GM12878 (cell line): ENCODE measurements at regions not wholly inside any gene's neighbourhood (a gene's known extent, or its start where the extent isn't known, plus 50 kb on each side); places are given as distances from the start of the nearest gene placed in this dataset.

Experiments
- ATAC-seq: fragments of 200-7000 bp; cut with Tn5 transposase; 3 replicates; pipeline ENCODE4 v1.9.1; 2020; ENCODE audit warnings: mild to moderate bottlenecking, moderate library complexity
- BruUV-seq: library from RNA; stranded (reverse); fragments of 400-500 nt; replicated peaks from 2 replicates; lab custom pipeline; 2021; lab: Mats Ljungman, UMichigan
- CTCF ChIA-PET: fragments of 300-600 bp; sonication (Branson Sonifier 250); formaldehyde crosslinking; extraction: SDS; loops from one replicate; lab custom pipeline; 2021; ENCODE audit warnings: inconsistent platforms; lab: Yijun Ruan, JAX
- POLR2A ChIA-PET: fragments of 350-600 bp; formaldehyde crosslinking; extraction: SDS; loops from one replicate; lab custom pipeline; 2021; ENCODE audit warnings: inconsistent platforms; lab: Charles Lee
- RAD21 ChIA-PET: fragments of 300-600 bp; sonication (Branson Sonifier 250); formaldehyde crosslinking; loops from one replicate; lab custom pipeline; 2023; ENCODE audit warnings: antibody characterized with exemption; ENCODE audit not compliant: unreplicated experiment; lab: Charles Lee
- SMC1A ChIA-PET: fragments of 300-600 bp; sonication (Branson Sonifier 250); formaldehyde crosslinking; loops from one replicate; lab custom pipeline; 2023; ENCODE audit not compliant: unreplicated experiment, uncharacterized antibody; lab: Charles Lee
- DNase-seq: peaks from one replicate; pipeline ENCODE4 v3.0.0-alpha.2; 2011; ENCODE audit warnings: low read depth, low spot score
- FAIRE-seq: peaks from 3 replicates; lab custom pipeline; 2011; peaks lifted over from hg19 to GRCh38; lab: Jason Lieb, UNC
- H2AFZ ChIP-seq: 2 replicates; pipeline ENCODE4 v1.6.0; 2011; ENCODE audit warnings: low read depth, low read length, control low read depth; ENCODE audit not compliant: control insufficient read depth
- H3K27ac ChIP-seq: 2 replicates; pipeline ENCODE4 v1.5.1; 2011; ENCODE audit warnings: control low read depth; ENCODE audit not compliant: control insufficient read depth, insufficient read depth
- H3K27me3 ChIP-seq, 2 experiments: replicated peaks in 1 of 2; 2 replicates each; pipeline versions ENCODE4 v1.6.0 to v1.6.1; 2011; ENCODE audit warnings: low read length in 1 of 2; ENCODE audit not compliant: control insufficient read depth in 2 of 2, insufficient read depth in 2 of 2
- H3K36me3 ChIP-seq, 2 experiments: 2 replicates each; pipeline ENCODE4 v1.5.1; 2011; ENCODE audit warnings: low read length in 1 of 2; ENCODE audit not compliant: control insufficient read depth in 2 of 2, insufficient read depth in 2 of 2
- H3K4me1 ChIP-seq: 2 replicates; pipeline ENCODE4 v1.6.1; 2011; ENCODE audit warnings: mild to moderate bottlenecking, low read length, moderate library complexity, mixed read lengths; ENCODE audit not compliant: control insufficient read depth, insufficient read depth
- H3K4me2 ChIP-seq: 2 replicates; pipeline ENCODE4 v1.6.0; 2011; ENCODE audit warnings: control low read depth; ENCODE audit not compliant: control insufficient read depth, insufficient read depth
- H3K4me3 ChIP-seq: fragments of 200-600 bp; sonication (generic); 2 replicates; pipeline ENCODE4 v1.5.1; 2016
- H3K79me2 ChIP-seq: 2 replicates; pipeline ENCODE4 v1.6.0; 2011; ENCODE audit warnings: low read length; ENCODE audit not compliant: control insufficient read depth, insufficient read depth
- H3K9ac ChIP-seq: 2 replicates; pipeline ENCODE4 v1.8.0; 2011; ENCODE audit warnings: low read length, control low read depth, mixed read lengths; ENCODE audit not compliant: control insufficient read depth, insufficient read depth
- H3K9me3 ChIP-seq: replicated peaks from 3 replicates; pipeline ENCODE4 v1.5.1; 2011; ENCODE audit warnings: mild to moderate bottlenecking, low read length; ENCODE audit not compliant: control insufficient read depth, insufficient read depth
- H4K20me1 ChIP-seq: 2 replicates; pipeline ENCODE4 v1.6.0; 2011; ENCODE audit not compliant: control insufficient read depth, insufficient read depth
- ATF7 ChIP-seq: fragments of 450-650 bp; IDR thresholded peaks from 2 replicates; pipeline ENCODE4 v1.6.1; 2016; ENCODE audit warnings: low read depth, mild to moderate bottlenecking
- BACH1 ChIP-seq: fragments of 450-650 bp; IDR thresholded peaks from 2 replicates; pipeline ENCODE4 v1.6.1; 2017; ENCODE audit warnings: mild to moderate bottlenecking, borderline replicate concordance
- BMI1 ChIP-seq: fragments of 450-650 bp; IDR thresholded peaks from 2 replicates; pipeline ENCODE4 v1.6.1; 2016; ENCODE audit warnings: mild to moderate bottlenecking, moderate library complexity, borderline replicate concordance
- CBFB ChIP-seq: IDR thresholded peaks from 2 replicates; pipeline ENCODE4 v1.6.1; 2016; ENCODE audit warnings: antibody characterized with exemption, low read depth
- EZH2 ChIP-seq: IDR thresholded peaks from 2 replicates; pipeline ENCODE4 v1.6.1; 2012; ENCODE audit warnings: low read depth, mild to moderate bottlenecking, control low read depth, inconsistent platforms, low read length, borderline replicate concordance; ENCODE audit not compliant: control insufficient read depth
- HCFC1 ChIP-seq: fragments of 150-350 bp; IDR thresholded peaks from 2 replicates; pipeline ENCODE4 v1.6.1; 2014; ENCODE audit warnings: low read length
- HDAC2 ChIP-seq: fragments of 200-600 bp; sonication (generic); IDR thresholded peaks from 2 replicates; pipeline ENCODE4 v1.6.1; 2017
- IKZF2 ChIP-seq, 2 experiments: fragments of 450-650 bp; IDR thresholded peaks; 2 replicates each; pipeline ENCODE4 v1.6.1; 2017; ENCODE audit warnings: mild to moderate bottlenecking in 2 of 2, moderate library complexity in 2 of 2
- KDM1A ChIP-seq: fragments of 200-600 bp; sonication (generic); IDR thresholded peaks from 2 replicates; pipeline ENCODE4 v1.6.1; 2016; ENCODE audit warnings: borderline replicate concordance
- NBN ChIP-seq: fragments of 450-650 bp; IDR thresholded peaks from 2 replicates; pipeline ENCODE4 v1.6.1; 2016
- RAD21 ChIP-seq: IDR thresholded peaks from 2 replicates; pipeline ENCODE4 v1.6.1; 2011; ENCODE audit warnings: mild to moderate bottlenecking, low read depth, low read length, moderate library complexity; ENCODE audit not compliant: insufficient read depth
- RB1 ChIP-seq: fragments of 450-650 bp; formaldehyde crosslinking; IDR thresholded peaks from 2 replicates; pipeline ENCODE4 v1.6.1; 2017; ENCODE audit warnings: mild to moderate bottlenecking, borderline replicate concordance
- SREBF1 ChIP-seq: IDR thresholded peaks from 2 replicates; pipeline ENCODE4 v1.6.1; 2012; ENCODE audit warnings: mild to moderate bottlenecking, low read length
- STAT3 ChIP-seq: IDR thresholded peaks from 2 replicates; pipeline ENCODE4 v1.6.1; 2011; ENCODE audit warnings: low read depth, low read length, improper control_type of control experiment
- TCF7 ChIP-seq: IDR thresholded peaks from 2 replicates; pipeline ENCODE4 v1.6.1; 2014; ENCODE audit warnings: antibody characterized with exemption, borderline replicate concordance
- ZBED1 ChIP-seq: IDR thresholded peaks from 2 replicates; pipeline ENCODE4 v1.6.1; 2016; ENCODE audit warnings: borderline replicate concordance
- WGBS: methylation state at CpG from one replicate; pipeline ENCODE4 v1.1.6; 2016; ENCODE audit warnings: low lambda C conversion rate; ENCODE audit not compliant: insufficient replicate concordance, insufficient coverage; ENCODE audit errors: missing lambda C conversion rate; 5-methylcytosine and 5-hydroxymethylcytosine counted together
- in situ Hi-C: fragments of 300-500 bp; cut with MboI; formaldehyde crosslinking; loops from 9 replicates; pipeline ENCODE4 v1.14.3; 2018; ENCODE audit warnings: mixed read lengths
- intact Hi-C: fragments of 100-400 bp; cut with micrococcal nuclease; formaldehyde crosslinking; loops from one replicate; pipeline ENCODE4 v1.14.2; 2022; ENCODE audit not compliant: unreplicated experiment
- TF ChIP-seq, protein P1 (sequence below): IDR thresholded peaks from 2 replicates; pipeline ENCODE4 v1.6.1; 2012; ENCODE audit warnings: low read depth, low read length, improper control_type of control experiment
- TF ChIP-seq, protein P2 (sequence below): fragments of 450-650 bp; IDR thresholded peaks from 2 replicates; pipeline ENCODE4 v1.6.1; 2018; ENCODE audit warnings: mild to moderate bottlenecking, low read depth, moderate library complexity; ENCODE audit not compliant: partially characterized antibody
- TF ChIP-seq, protein P3 (sequence below): fragments of 450-650 bp; IDR thresholded peaks from 2 replicates; pipeline ENCODE4 v1.6.1; 2017; ENCODE audit warnings: borderline replicate concordance
- TF ChIP-seq, protein P4 (sequence below): IDR thresholded peaks from 2 replicates; pipeline ENCODE4 v1.6.1; 2011; ENCODE audit warnings: mild to moderate bottlenecking, low read depth, low read length, moderate library complexity; ENCODE audit not compliant: insufficient replicate concordance

DNA sequence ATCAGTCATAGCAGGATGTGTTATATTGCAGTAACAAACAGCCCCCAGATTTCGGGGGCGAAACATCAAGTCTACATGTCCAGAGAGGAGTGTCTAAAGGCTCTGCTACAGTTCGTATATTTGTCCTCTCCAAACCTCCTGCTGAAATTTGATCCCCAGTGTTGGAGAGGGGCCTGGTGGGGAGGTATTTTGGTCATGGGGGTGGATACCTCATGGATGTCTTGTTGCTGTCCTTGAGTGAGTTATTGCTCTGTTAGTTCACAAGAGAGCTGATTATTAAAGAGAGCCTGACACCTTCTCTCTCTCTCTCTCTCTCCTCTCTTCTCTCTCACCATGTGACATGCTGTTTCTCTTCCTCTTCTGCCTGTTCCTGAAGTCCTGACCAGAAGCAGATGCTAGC, 343.7 kb downstream of the TCERG1L start:
- Histone ChIP-seq H3K4me3 (no peak overlapping the region), H3K4me2 (no peak overlapping the region), H3K9me3 (no peaks in the 10 kb centered on the region; the same call in 2 of the 3 replicates), H3K4me1 (no peaks in the 10 kb centered on the region), H4K20me1 (no peaks in the 10 kb centered on the region), H3K27ac (no peak overlapping the region), H3K36me3 (no peaks in the 10 kb centered on the region), H3K27me3 (no peaks in the 10 kb centered on the region), H3K79me2 (no peaks in the 10 kb centered on the region), H3K9ac (no peak overlapping the region), H2AFZ (no peak overlapping the region)
- no TSS peak for BruUV-seq
- ChIA-PET SMC1A (no interaction called here), CTCF (no interaction called here), RAD21 (no interaction called here), POLR2A (no interaction called here)
- in situ Hi-C loops, result no loop called here
- no peak for DNase-seq
- ATAC-seq, result no peak
- WGBS, result 38% methylated on average over 3 of the region's 3 CpGs
- intact Hi-C loops, result no loop called here
- FAIRE-seq, result no peak
- TF ChIP-seq ATF7 (no peak), HDAC2 (no peak), NBN (no peak), BACH1 (no peak), CBFB (no peak), KDM1A (no peak), BMI1 (no peak), RB1 (no peak), RAD21 (no peak), SREBF1 (no peak), STAT3 (no peak), IKZF2 (IDR thresholded peaks at IDR 0.05) (no peak), TCF7 (no peak), EZH2 (no peak), HCFC1 (no peak), ZBED1 (no peak)
- TF ChIP-seq, protein P1, sequence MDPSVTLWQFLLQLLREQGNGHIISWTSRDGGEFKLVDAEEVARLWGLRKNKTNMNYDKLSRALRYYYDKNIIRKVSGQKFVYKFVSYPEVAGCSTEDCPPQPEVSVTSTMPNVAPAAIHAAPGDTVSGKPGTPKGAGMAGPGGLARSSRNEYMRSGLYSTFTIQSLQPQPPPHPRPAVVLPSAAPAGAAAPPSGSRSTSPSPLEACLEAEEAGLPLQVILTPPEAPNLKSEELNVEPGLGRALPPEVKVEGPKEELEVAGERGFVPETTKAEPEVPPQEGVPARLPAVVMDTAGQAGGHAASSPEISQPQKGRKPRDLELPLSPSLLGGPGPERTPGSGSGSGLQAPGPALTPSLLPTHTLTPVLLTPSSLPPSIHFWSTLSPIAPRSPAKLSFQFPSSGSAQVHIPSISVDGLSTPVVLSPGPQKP, result no peak
- TF ChIP-seq, protein P2, sequence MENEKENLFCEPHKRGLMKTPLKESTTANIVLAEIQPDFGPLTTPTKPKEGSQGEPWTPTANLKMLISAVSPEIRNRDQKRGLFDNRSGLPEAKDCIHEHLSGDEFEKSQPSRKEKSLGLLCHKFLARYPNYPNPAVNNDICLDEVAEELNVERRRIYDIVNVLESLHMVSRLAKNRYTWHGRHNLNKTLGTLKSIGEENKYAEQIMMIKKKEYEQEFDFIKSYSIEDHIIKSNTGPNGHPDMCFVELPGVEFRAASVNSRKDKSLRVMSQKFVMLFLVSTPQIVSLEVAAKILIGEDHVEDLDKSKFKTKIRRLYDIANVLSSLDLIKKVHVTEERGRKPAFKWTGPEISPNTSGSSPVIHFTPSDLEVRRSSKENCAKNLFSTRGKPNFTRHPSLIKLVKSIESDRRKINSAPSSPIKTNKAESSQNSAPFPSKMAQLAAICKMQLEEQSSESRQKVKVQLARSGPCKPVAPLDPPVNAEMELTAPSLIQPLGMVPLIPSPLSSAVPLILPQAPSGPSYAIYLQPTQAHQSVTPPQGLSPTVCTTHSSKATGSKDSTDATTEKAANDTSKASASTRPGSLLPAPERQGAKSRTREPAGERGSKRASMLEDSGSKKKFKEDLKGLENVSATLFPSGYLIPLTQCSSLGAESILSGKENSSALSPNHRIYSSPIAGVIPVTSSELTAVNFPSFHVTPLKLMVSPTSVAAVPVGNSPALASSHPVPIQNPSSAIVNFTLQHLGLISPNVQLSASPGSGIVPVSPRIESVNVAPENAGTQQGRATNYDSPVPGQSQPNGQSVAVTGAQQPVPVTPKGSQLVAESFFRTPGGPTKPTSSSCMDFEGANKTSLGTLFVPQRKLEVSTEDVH, result no peak
- TF ChIP-seq, protein P3, sequence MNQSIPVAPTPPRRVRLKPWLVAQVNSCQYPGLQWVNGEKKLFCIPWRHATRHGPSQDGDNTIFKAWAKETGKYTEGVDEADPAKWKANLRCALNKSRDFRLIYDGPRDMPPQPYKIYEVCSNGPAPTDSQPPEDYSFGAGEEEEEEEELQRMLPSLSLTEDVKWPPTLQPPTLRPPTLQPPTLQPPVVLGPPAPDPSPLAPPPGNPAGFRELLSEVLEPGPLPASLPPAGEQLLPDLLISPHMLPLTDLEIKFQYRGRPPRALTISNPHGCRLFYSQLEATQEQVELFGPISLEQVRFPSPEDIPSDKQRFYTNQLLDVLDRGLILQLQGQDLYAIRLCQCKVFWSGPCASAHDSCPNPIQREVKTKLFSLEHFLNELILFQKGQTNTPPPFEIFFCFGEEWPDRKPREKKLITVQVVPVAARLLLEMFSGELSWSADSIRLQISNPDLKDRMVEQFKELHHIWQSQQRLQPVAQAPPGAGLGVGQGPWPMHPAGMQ, result no peak
- TF ChIP-seq, protein P4, sequence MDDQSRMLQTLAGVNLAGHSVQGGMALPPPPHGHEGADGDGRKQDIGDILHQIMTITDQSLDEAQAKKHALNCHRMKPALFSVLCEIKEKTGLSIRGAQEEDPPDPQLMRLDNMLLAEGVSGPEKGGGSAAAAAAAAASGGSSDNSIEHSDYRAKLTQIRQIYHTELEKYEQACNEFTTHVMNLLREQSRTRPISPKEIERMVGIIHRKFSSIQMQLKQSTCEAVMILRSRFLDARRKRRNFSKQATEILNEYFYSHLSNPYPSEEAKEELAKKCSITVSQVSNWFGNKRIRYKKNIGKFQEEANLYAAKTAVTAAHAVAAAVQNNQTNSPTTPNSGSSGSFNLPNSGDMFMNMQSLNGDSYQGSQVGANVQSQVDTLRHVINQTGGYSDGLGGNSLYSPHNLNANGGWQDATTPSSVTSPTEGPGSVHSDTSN, result no peak
